Adrenal gland (tissue), 9 donors: ENCODE measurements at regions not wholly inside any gene's neighbourhood (a gene's known extent, or its start where the extent isn't known, plus 50 kb on each side); places are given as distances from the start of the nearest gene placed in this dataset.
"Not testable (repeated sequence)": the region's sequence is repeated elsewhere in the genome, so short reads cannot be mapped to it uniquely, and the experiment has no call there.

ENCODE experiments used
- DNase-seq, 7 donors: peaks; one replicate each; pipeline ENCODE4 v3.0.0-alpha.2; 2019 to 2020
- H3K27ac ChIP-seq, 5 donors: fragments of 200-600 bp; sonication (generic) in 4 of 5; 1 replicate in 3 of 5; 2 replicates in 2 of 5; pipeline versions ENCODE4 v1.5.1 to v1.8.0; 2016 to 2020; ENCODE audit warnings: mild to moderate bottlenecking in 1 of 5
- H3K27me3 ChIP-seq: fragments of 200-600 bp; 2 replicates; pipeline ENCODE4 v1.8.0; 2021
- H3K36me3 ChIP-seq, 2 donors: fragments of 200-600 bp; replicated peaks in 1 of 2; 1 replicate in 1 of 2; 2 replicates in 1 of 2; pipeline versions ENCODE4 v1.5.1 to v1.8.0; 2018 to 2022
- H3K4me1 ChIP-seq, 2 donors: fragments of 200-600 bp; replicated peaks in 1 of 2; 1 replicate in 1 of 2; 2 replicates in 1 of 2; pipeline versions ENCODE4 v1.5.1 to v1.8.0; 2018 to 2021
- H3K4me3 ChIP-seq, 4 donors: fragments of 200-600 bp; sonication (generic) in 3 of 4; one replicate each; pipeline ENCODE4 v1.5.1; 2016 to 2018
- H3K9me3 ChIP-seq, 3 donors: fragments of 200-600 bp; sonication (generic) in 1 of 3; replicated peaks in 1 of 3; 1 replicate in 2 of 3; 2 replicates in 1 of 3; pipeline versions ENCODE4 v1.5.1 to v1.8.0; 2016 to 2021
- POLR2A ChIP-seq, 2 donors: fragments of 450-650 bp; IDR thresholded peaks; one replicate each; pipeline ENCODE4 v1.6.1; 2017; ENCODE audit warnings: antibody characterized with exemption in 2 of 2, mild to moderate bottlenecking in 2 of 2, moderate library complexity in 1 of 2
- WGBS, 4 donors: extraction: QIAGEN DNeasy Blood & Tissue Kit in 2 of 4; methylation state at CpG; one replicate each; pipeline versions ENCODE4 v1.1.5 to v1.1.7; 2013 to 2017; 5-methylcytosine and 5-hydroxymethylcytosine counted together
- intact Hi-C, 2 donors: fragments of 100-400 bp; cut with DNase I; formaldehyde crosslinking; loops; one replicate each; pipeline versions ENCODE4 v1.14.1 to v1.15.0; 2022 to 2023
- TF ChIP-seq, protein P1 (sequence below), 6 experiments: fragments of 450-650 bp in 4 of 6; fragments of 200-600 bp in 2 of 6; sonication (generic) in 1 of 6; IDR thresholded peaks; 1 replicate in 5 of 6; 2 replicates in 1 of 6; pipeline versions ENCODE4 v1.5.1 to v1.8.0; 2016 to 2021; ENCODE audit warnings: antibody characterized with exemption in 6 of 6, mild to moderate bottlenecking in 2 of 6, moderate library complexity in 1 of 6
- donor health status: healthy with polysubstance abuse.
- donor health status: Bipolar disorder and iron deficiency.
- donor health status: DM: yes; HTN: yes; CAD: no.
- donor health status: DM: no; HTN: no; CAD: no.
- donor health status: DM: no; HTN: no; CAD: no.

DNA sequence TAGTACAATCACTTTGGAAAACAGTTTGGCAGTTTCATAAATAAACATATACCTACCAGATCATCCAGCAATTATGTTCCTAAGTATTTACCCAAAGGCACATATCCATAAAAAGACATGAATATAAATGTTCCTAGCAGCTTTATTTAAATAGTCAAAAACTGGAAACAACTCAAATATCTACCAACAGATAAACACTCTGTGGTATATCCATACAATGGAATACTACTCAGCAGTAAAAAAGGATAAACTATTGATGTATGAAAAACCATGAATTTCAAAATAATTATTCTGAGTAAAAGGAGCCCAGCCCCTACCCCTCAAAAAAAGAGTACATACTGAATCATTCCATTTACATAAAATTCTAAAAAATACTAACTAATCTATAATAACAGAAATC, 232.7 kb upstream of the SLC30A5 start:
- H3K27ac ChIP-seq = no peak overlapping the region
- no peak for DNase-seq
- no peaks in the 10 kb centered on the region for H3K4me1 ChIP-seq
- H3K4me3 ChIP-seq = no peak overlapping the region
- no peaks in the 10 kb centered on the region for H3K27me3 ChIP-seq
- H3K9me3 ChIP-seq = no peaks in the 10 kb centered on the region
- H3K36me3 ChIP-seq = no peaks in the 10 kb centered on the region
- intact Hi-C loops = no loop called here
- TF ChIP-seq, protein P1, sequence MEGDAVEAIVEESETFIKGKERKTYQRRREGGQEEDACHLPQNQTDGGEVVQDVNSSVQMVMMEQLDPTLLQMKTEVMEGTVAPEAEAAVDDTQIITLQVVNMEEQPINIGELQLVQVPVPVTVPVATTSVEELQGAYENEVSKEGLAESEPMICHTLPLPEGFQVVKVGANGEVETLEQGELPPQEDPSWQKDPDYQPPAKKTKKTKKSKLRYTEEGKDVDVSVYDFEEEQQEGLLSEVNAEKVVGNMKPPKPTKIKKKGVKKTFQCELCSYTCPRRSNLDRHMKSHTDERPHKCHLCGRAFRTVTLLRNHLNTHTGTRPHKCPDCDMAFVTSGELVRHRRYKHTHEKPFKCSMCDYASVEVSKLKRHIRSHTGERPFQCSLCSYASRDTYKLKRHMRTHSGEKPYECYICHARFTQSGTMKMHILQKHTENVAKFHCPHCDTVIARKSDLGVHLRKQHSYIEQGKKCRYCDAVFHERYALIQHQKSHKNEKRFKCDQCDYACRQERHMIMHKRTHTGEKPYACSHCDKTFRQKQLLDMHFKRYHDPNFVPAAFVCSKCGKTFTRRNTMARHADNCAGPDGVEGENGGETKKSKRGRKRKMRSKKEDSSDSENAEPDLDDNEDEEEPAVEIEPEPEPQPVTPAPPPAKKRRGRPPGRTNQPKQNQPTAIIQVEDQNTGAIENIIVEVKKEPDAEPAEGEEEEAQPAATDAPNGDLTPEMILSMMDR (IDR thresholded peaks at IDR 0.05) = no peak
- no peak for TF ChIP-seq POLR2A (IDR thresholded peaks at IDR 0.05)

DNA sequence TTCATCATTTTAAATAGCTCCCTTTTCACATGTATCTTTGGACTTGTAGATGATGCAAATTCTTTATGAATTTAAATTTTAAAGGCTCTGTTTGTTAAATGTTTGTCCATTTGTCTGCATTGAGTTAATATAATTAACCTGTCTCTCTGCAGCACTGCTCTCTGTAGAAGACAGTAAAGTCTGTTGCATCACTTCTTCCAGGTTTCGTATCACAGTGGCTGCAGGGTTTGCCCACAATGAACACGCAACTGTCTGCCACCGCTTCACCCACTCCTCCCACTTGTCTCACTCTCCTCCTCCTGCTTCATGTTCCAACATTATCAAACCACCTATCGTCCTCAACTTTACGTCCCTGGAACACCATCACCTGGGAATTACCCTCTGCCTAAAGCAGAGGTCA, 231.3 kb upstream of the SLC30A5 start:
- Histone ChIP-seq H3K27ac (no peak overlapping the region), H3K4me1 (no peaks in the 10 kb centered on the region), H3K36me3 (no peaks in the 10 kb centered on the region), H3K27me3 (no peaks in the 10 kb centered on the region), H3K4me3 (no peak overlapping the region), H3K9me3 (no peaks in the 10 kb centered on the region)
- intact Hi-C loops = no loop called here
- no peak for DNase-seq
- no peak for TF ChIP-seq POLR2A (IDR thresholded peaks at IDR 0.05)
- 77 to 90% (median 86%) methylated on average over 5 of the region's 5 CpGs for WGBS, 4 donors

DNA sequence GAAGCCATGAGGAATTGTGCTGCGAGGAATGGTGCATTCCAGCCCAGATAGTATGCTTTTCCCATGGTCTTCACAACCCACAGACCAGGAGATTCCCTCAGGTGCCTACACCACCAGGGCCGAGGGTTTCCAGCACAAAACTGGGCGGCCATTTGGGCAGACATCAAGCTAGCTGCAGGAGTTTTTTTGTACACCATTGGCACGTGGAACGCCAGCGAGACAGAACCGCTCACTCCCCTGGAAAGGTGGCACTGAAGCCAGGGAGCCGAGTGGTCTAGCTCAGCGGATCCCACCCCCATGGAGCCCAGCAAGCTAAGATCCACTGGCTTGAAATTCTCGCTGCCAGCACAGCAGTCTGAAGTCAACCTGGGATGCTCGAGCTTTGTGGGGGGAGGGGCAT, 228.6 kb upstream of the SLC30A5 start:
- intact Hi-C loops, H3K27ac ChIP-seq, H3K4me1 ChIP-seq, H3K36me3 ChIP-seq, H3K4me3 ChIP-seq, H3K9me3 ChIP-seq, H3K27me3 ChIP-seq, DNase-seq: not testable (repeated sequence)
- 76 to 97% (median 88%) methylated on average over 7 to 11 of the region's 11 CpGs for WGBS, 4 donors

DNA sequence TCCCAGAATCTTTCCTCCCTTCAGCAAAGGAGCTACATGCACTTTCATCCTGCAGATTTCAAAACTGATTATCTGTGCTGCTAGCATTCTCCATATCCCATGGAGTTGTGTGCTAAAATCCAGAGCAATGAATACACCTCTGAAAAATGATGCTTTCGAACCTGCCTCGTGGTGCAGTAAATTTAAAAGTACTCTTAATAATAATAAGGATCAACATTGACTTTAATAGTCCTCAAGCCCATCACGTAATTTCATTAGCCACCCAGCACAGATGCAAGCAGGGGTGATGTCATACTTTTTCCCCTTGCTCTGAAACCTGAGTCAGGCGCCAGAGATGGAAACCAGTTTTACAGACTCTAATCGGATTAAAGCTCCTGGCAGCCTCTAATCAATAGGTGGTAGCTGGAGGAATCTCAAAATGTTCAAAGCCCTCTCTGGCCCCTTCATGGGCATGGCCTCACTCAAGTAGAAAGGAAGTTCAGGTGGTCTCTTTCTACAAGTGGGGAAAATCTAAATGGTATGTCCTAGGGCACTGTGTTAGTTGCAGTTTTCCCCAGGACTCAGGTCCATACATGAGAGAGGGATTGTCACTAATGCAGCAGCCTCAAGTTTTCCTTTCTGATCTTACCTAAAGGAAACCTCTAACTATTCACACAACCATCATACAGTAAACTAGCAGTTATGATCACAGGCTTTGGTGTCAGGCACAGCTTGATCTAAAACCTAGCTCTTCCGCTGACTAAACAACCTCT, 221.6 kb upstream of the SLC30A5 start:
- DNase-seq = peak; percentile 10 to 83 (median 28)
- no peaks in the 10 kb centered on the region for H3K27me3 ChIP-seq
- intact Hi-C loops = no loop called here
- whole genome bisulfite sequencing, 4 donors = 51 to 61% (median 55%) methylated on average over 6 of the region's 6 CpGs
- no peak overlapping the region for H3K4me3 ChIP-seq
- peak overlapping the region in 4 of 5 donors; percentile 27 to 67 (median 46) for H3K27ac ChIP-seq
- H3K4me1 ChIP-seq = peaks cover 6 to 19% of the 10 kb centered on the region in 2 donors
- TF ChIP-seq, protein P1 (IDR thresholded peaks at IDR 0.05) = no peak
- no peak for TF ChIP-seq POLR2A (IDR thresholded peaks at IDR 0.05)
- H3K36me3 ChIP-seq = no peaks in the 10 kb centered on the region
- H3K9me3 ChIP-seq = no peaks in the 10 kb centered on the region

DNA sequence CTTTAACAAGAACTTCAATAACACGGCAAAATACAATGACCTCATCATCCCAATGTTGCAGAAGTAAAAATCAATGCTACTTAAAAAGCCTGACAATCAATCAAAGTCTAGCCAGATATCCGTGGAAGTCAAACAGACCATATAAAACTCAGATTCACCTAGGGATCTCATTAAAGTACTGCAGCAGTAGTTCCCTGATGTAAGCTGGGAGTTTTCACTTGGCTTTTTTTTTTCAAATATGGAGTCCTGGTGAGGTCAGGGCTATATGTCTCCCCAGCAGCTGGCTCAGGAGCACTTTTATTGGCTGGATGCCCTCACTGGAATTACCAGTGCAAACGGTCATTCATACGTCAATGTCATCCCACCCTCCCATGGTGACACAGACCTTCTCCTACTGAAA, 220.6 kb upstream of the SLC30A5 start:
- Histone ChIP-seq H3K4me3 (no peak overlapping the region), H3K9me3 (no peaks in the 10 kb centered on the region), H3K36me3 (no peaks in the 10 kb centered on the region), H3K27ac (peak overlapping the region in 1 of 5 donors; percentile 52), H3K27me3 (no peaks in the 10 kb centered on the region), H3K4me1 (peaks cover 6 to 19% of the 10 kb centered on the region in 2 donors)
- TF ChIP-seq, protein P1 (IDR thresholded peaks at IDR 0.05) = no peak
- no peak for TF ChIP-seq POLR2A (IDR thresholded peaks at IDR 0.05)
- intact Hi-C loops = no loop called here
- WGBS, 4 donors = 54 to 62% (median 60%) methylated on average over 4 of the region's 4 CpGs
- no peak for DNase-seq
